Gastroesophageal sphincter (tissue), 4 donors: ENCODE measurements at regions not wholly inside any gene's neighbourhood (a gene's known extent, or its start where the extent isn't known, plus 50 kb on each side); places are given as distances from the start of the nearest gene placed in this dataset.
A peak's percentile ranks its signal among the peaks of the same experiment; 100 is the strongest.

ENCODE experiments used
- ATAC-seq: fragments of 150-250 bp; one replicate; pipeline ENCODE4 v1.9.1; 2016; ENCODE audit warnings: mild to moderate bottlenecking, moderate library complexity
- H3K27ac ChIP-seq, 4 donors: fragments of 200-600 bp; sonication (generic) in 3 of 4; 1 replicate in 3 of 4; 2 replicates in 1 of 4; pipeline ENCODE4 v1.5.1; 2016 to 2019
- H3K27me3 ChIP-seq: fragments of 200-600 bp; sonication (generic); one replicate; pipeline ENCODE4 v1.5.1; 2019
- H3K36me3 ChIP-seq, 2 donors: fragments of 200-600 bp; sonication (generic); one replicate each; pipeline ENCODE4 v1.5.1; 2019; ENCODE audit warnings: control low read depth in 1 of 2
- H3K4me1 ChIP-seq, 3 donors: fragments of 200-600 bp; sonication (generic); 1 replicate in 2 of 3; 2 replicates in 1 of 3; pipeline ENCODE4 v1.5.1; 2016 to 2019; ENCODE audit warnings: control low read depth in 2 of 3
- H3K4me3 ChIP-seq, 2 donors: fragments of 200-600 bp; sonication (generic); one replicate each; pipeline ENCODE4 v1.5.1; 2019; ENCODE audit warnings: mild to moderate bottlenecking in 1 of 2, moderate library complexity in 1 of 2
- H3K9me3 ChIP-seq, 3 donors: fragments of 200-600 bp; sonication (generic); one replicate each; pipeline ENCODE4 v1.5.1; 2017 to 2019; ENCODE audit warnings: control low read depth in 2 of 3
- CTCF ChIP-seq, 4 experiments: fragments of 200-600 bp in 2 of 4; fragments of 450-650 bp in 2 of 4; sonication (generic) in 1 of 4; IDR thresholded peaks; one replicate each; pipeline ENCODE4 v1.5.1; 2017 to 2019; ENCODE audit warnings: antibody characterized with exemption in 4 of 4, mild to moderate bottlenecking in 2 of 4, moderate library complexity in 2 of 4
- EP300 ChIP-seq: sonication (generic); formaldehyde crosslinking; IDR thresholded peaks from one replicate; pipeline ENCODE4 v1.6.1; 2017; ENCODE audit warnings: antibody characterized with exemption, mild to moderate bottlenecking
- POLR2A ChIP-seq, 2 donors: fragments of 450-650 bp; IDR thresholded peaks; one replicate each; pipeline ENCODE4 v1.6.1; 2017; ENCODE audit warnings: antibody characterized with exemption in 2 of 2, mild to moderate bottlenecking in 2 of 2, moderate library complexity in 1 of 2
- POLR2AphosphoS5 ChIP-seq: sonication (generic); formaldehyde crosslinking; IDR thresholded peaks from one replicate; pipeline ENCODE4 v1.6.1; 2017; ENCODE audit warnings: antibody characterized with exemption
- WGBS, 2 donors: methylation state at CpG; one replicate each; pipeline ENCODE4 v1.1.5; 2018; ENCODE audit warnings: low coverage in 1 of 2; 5-methylcytosine and 5-hydroxymethylcytosine counted together

GRCh38 chr2:196275646-196276352 lies 104.4 kb upstream of the STK17B start:
- ATAC-seq: no peak
- H3K36me3 ChIP-seq: no peaks in the 10 kb centered on the region
- H3K9me3 ChIP-seq: no peaks in the 10 kb centered on the region
- H3K4me1 ChIP-seq: no peaks in the 10 kb centered on the region
- no peak overlapping the region for H3K4me3 ChIP-seq
- 57 to 85% methylated on average over 2 to 4 of the region's 5 CpGs for WGBS, 2 donors
- no peaks in the 10 kb centered on the region for H3K27me3 ChIP-seq
- no peak overlapping the region for H3K27ac ChIP-seq
- TF ChIP-seq POLR2A (IDR thresholded peaks at IDR 0.05) (no peak), EP300 (no peak), POLR2AphosphoS5 (no peak), CTCF (IDR thresholded peaks at IDR 0.05) (no peak)

- H3K36me3 ChIP-seq: no peaks in the 10 kb centered on the region
- H3K27me3 ChIP-seq: no peaks in the 10 kb centered on the region
- 35 to 38% methylated on average over 2 of the region's 2 CpGs for WGBS, 2 donors
- no peaks in the 10 kb centered on the region for H3K9me3 ChIP-seq
- no peak for ATAC-seq
- no peak overlapping the region for H3K4me3 ChIP-seq
- TF ChIP-seq POLR2AphosphoS5 (no peak), EP300 (no peak), POLR2A (IDR thresholded peaks at IDR 0.05) (no peak), CTCF (IDR thresholded peaks at IDR 0.05) (no peak)
- H3K27ac ChIP-seq: no peak overlapping the region
- H3K4me1 ChIP-seq: no peaks in the 10 kb centered on the region
Measured at GRCh38 chr2:196276421-196276820, 105.0 kb upstream of the STK17B start.

GRCh38 chr2:196277002-196277401 lies 105.6 kb upstream of the STK17B start:
- Histone ChIP-seq H3K27me3 (no peaks in the 10 kb centered on the region), H3K9me3 (no peaks in the 10 kb centered on the region), H3K27ac (no peak overlapping the region), H3K4me1 (no peaks in the 10 kb centered on the region), H3K36me3 (no peaks in the 10 kb centered on the region), H3K4me3 (no peak overlapping the region)
- ATAC-seq: no peak
- 29 to 54% methylated on average over 2 of the region's 2 CpGs for WGBS, 2 donors
- TF ChIP-seq EP300: no peak
- peak in 3 of 4 experiments; percentile 31 to 42 (median 38) for TF ChIP-seq CTCF (IDR thresholded peaks at IDR 0.05)

GRCh38 chr2:196278491-196278911 lies 107.1 kb upstream of the STK17B start:
- WGBS, 2 donors: 84 to 86% methylated on average over 7 to 8 of the region's 10 CpGs
- no peak for TF ChIP-seq POLR2AphosphoS5
- TF ChIP-seq CTCF (IDR thresholded peaks at IDR 0.05): no peak
- TF ChIP-seq POLR2A (IDR thresholded peaks at IDR 0.05): no peak
- no peak for TF ChIP-seq EP300
- Histone ChIP-seq H3K27me3 (no peaks in the 10 kb centered on the region), H3K4me1 (no peaks in the 10 kb centered on the region), H3K9me3 (no peaks in the 10 kb centered on the region), H3K27ac (no peak overlapping the region), H3K4me3 (no peak overlapping the region), H3K36me3 (no peaks in the 10 kb centered on the region)
- no peak for ATAC-seq

- 81 to 100% methylated on average over 2 to 3 of the region's 3 CpGs for WGBS, 2 donors
- H3K27ac ChIP-seq: no peak overlapping the region
- no peaks in the 10 kb centered on the region for H3K36me3 ChIP-seq
- H3K4me1 ChIP-seq: peaks cover under 1 to 6% (median 4%) of the 10 kb centered on the region in 3 donors
- no peak overlapping the region for H3K4me3 ChIP-seq
- no peaks in the 10 kb centered on the region for H3K27me3 ChIP-seq
- ATAC-seq: no peak
- no peak for TF ChIP-seq POLR2A (IDR thresholded peaks at IDR 0.05)
- TF ChIP-seq CTCF (IDR thresholded peaks at IDR 0.05): no peak
- TF ChIP-seq EP300: no peak
- no peak for TF ChIP-seq POLR2AphosphoS5
- no peaks in the 10 kb centered on the region for H3K9me3 ChIP-seq
Measured at GRCh38 chr2:196279541-196279940, 108.2 kb upstream of the STK17B start.
